T-helper 2 cell treated with Interferon-gamma antibody and Interleukin-4, amounts not matched to agents 100 ng/mL and 5 ng/mL, for 36 hours (primary cell): ENCODE measurements at regions not wholly inside any gene's neighbourhood (a gene's known extent, or its start where the extent isn't known, plus 50 kb on each side); places are given as distances from the start of the nearest gene placed in this dataset.
"Not testable (repeated sequence)": the region's sequence is repeated elsewhere in the genome, so short reads cannot be mapped to it uniquely, and the experiment has no call there.

Experiments
- intact Hi-C: fragments of 100-400 bp; cut with micrococcal nuclease; formaldehyde crosslinking; loops from one replicate; pipeline ENCODE4 v1.15.1; 2023

- intact Hi-C loops = no loop called here
Observed at GRCh38 chr5:90338712-90339372, 70.7 kb downstream of the CETN3 start.

DNA sequence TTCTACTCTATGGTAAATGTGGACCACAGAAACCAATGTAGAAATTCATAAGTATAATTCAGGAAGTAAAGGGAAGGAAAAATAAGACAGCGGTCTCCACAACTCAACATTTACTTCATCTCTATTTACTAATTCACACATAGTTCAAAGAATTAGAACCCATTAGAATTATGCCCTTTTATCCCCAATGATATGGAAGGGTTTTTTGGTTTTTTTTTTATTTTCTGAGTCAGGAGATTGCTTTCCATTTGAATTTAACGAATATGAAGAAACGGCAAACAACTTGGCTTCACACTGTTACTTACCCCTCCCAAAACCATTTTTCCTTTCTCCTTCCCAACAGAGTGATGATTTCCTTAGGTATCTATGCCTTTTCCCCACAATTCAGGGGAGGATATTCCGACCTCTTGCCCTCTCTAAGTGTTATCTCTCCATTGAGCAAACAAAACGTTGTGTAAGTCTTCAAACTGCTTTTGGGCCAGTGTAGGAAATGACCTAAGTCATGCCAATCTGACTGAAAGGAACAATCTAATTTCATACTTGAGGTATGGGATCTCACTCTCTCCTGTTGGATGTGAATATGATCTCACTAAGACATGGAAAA, 72.0 kb downstream of the CETN3 start:
- intact Hi-C loops = no loop called here

DNA sequence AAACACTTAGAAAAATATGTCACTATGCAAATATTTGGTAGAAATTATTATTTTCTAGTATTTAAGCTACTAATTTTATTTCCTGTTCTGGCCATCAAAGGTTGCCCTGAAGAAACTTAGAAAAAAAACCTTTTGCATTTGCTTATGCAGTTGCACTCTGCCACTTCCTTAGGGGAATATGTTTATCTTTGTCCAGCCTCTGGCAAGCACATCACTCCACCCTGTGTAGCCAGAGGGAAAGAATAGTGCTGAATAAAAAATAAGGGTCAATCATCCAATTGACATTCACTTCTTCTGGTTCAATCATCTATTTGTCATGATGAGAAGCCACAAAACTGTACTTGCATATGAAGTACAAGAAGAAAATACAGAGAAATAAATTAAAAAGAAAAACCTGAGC, 72.8 kb downstream of the CETN3 start:
- intact Hi-C loops = no loop called here

DNA sequence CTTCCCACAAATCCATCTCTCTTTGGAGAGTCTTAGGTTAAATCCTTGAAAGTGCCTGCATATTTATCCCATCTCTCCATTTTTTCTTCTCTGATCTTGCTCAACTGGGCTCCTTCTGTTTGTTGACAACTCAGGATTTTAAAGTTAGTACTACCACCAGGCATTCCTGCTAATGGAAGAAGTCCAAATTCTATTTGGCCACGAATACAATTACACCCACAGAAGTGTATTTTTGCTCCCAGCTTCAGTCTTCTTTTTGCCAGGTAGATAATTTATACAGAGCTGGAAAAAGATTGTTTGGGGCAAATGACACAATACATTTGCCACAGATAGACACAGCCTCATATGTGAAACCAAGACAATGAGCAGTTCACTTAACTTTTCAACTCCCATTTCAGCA, 74.8 kb downstream of the CETN3 start:
- intact Hi-C loops = no loop called here

- intact Hi-C loops = no loop called here
Observed at GRCh38 chr5:90329911-90330310, 79.6 kb downstream of the CETN3 start.

- intact Hi-C loops = no loop called here
Observed at GRCh38 chr5:90326995-90327394, 82.6 kb downstream of the CETN3 start.

DNA sequence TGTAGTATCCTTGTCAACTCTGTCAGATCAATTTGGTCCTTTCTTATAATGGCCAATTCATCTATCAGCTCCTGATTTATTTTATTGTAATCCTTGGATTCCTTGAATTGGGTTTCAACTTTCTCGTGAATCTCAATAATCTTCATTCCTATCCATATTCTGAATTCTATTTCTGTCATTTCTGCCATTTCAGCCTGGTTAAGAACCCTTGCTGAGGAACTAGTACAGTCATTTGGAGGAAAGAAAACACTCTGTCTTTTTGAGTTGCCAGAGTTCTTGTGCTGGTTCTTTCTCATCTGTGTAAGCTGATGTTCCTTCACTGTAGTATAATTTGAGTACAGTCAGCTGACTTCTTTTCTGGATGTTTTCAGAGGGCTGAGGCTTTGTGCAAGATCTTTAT, 84.5 kb downstream of the CETN3 start:
- intact Hi-C loops = no loop called here

GRCh38 chr5:90320348-90320747, 89.2 kb downstream of the CETN3 start:
- intact Hi-C loops = not testable (repeated sequence)

DNA sequence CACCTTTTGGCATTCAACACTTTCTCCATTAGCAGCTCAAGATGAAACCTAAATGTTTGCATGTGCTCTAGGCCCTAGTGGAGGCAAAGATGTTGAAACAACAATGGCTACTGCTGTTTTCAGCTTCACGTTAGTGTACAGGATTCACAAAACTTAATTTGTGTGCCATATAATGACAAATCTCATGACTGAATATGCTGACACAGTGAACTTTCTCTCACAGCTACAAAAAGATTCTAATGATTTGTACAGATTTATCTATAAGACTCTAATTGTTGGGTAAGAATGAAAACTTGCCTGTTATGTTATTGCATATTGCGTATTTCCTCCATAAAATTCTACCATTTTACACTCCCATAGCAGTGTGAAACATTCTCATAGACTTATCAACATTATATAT, 97.5 kb downstream of the CETN3 start:
- intact Hi-C loops = no loop called here

GRCh38 chr5:90311401-90311800, 98.2 kb downstream of the CETN3 start:
- intact Hi-C loops = no loop called here

GRCh38 chr5:90308787-90309585, 100.6 kb downstream of the CETN3 start:
- intact Hi-C loops = no loop called here

- intact Hi-C loops = no loop called here
Observed at GRCh38 chr5:90307782-90308181, 101.8 kb downstream of the CETN3 start.

DNA sequence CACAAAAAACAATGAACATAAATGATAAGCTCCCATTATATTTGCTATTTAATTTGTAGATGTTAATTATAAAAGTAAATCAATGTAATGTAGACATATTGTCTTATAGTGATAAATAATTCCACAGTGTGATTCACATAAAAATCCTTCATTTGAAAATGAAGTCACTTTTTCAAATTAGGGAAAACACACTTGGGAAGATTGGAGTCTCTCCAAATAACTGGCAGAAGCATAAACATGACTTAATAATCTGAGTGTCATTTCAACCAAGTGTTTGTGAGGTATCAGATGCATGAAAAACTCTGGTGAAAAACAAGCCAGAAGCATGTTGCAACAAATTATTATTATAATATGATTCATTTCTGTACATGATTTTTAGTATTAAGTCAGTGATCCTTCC, 102.2 kb downstream of the CETN3 start:
- intact Hi-C loops = no loop called here

DNA sequence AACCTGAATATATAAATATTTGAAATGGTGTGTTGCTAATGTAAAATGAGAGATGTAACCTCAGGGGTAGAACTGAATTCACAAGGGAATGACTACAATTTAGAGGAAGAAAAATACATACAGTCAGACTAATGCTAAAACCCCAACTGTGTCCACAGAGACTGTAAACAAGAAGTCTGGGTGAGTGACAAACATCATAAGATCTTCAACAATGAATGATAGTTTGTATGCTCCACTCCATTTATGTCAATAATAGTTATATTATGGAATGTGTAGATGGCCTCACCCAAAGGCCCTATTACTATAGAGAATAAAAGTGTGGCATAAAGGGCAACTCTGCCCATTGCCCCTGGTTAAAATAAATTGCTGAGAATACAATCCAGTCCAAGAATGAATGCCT, 102.9 kb downstream of the CETN3 start:
- intact Hi-C loops = no loop called here

DNA sequence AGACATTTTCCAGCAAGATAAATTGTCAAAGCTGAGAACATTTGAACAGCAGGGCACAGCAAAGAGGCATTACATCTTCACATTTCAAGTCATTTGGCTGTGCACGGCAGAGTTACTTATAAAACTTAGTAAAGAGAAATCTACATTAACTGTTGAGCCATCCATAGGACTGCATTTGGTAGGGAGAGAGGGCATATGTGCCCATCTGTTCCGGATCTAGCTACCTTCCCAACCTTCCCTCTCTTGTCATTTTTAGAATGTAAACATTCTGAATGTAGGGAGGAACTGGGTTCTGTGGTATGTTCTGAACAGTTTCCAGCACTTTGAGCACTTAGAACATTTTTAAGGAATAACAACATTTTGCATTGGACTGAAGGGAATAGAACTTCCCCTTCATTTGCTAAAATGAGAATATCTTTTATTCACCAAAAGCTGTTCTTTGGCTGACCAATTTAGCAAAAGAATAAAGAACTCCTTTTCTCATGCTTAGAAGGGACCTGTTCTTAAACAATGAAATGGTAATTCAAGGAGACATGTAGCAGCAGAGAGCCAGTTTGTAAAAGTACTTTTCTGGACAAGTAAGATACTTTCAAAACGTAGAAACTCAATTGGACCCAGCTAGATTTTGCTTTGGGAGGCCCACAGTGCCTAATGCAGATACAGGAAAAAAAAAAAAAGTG, 104.4 kb downstream of the CETN3 start:
- intact Hi-C loops = no loop called here

GRCh38 chr5:90301248-90301647, 108.3 kb downstream of the CETN3 start:
- intact Hi-C loops = no loop called here

DNA sequence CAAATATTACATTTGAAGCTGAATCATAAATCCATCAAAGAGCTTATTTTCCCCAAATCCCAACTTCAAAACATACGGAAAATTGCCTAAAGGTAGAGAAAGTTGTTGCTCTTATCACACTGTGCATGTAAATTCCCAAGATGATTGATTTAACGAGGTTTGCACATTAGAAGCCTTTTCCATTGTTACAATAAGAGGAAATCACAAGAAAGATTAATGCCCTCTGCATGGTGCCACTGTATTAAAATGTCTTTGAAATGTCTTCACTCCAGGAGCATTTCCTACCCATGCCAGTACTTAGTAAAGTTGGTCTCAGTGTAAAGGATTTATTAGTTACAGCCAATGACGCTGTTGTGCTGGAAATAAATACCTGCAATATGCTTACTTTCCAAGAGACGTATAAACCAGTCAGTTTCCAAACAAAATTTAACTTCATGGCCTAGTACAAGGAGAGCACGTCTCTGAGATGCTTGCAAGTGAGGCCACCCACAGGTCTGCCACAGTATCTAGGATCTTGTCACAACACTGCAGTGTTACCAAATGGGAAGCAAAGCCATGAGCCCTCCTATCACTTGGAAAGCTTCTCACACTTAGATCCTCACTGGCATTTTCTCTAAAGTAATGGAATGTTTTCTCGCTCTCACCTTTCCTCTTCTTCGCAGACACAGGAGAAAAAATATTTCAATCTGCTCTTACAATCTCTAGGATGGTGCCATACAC, 112.4 kb downstream of the CETN3 start:
- intact Hi-C loops = no loop called here

- intact Hi-C loops = no loop called here
Observed at GRCh38 chr5:90294604-90295003, 115.0 kb downstream of the CETN3 start.

DNA sequence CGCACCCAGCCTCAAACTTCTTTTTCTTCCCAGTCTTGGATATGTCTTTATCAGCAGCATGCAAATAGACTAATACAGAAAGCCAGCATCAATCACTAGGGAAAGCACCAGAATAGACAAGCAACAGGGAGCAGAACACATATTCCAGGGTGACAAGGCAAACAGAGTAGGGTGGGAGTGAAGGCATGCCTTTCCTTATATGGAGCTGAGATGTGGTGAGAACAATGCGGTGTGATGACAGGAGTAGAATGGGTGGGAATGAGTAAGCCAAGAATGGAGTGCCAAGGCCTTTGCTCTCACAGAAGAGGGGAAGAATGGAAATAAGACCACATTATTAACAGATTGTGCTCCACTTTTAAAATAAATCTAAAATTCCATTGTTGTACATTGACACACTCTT, 115.6 kb downstream of the CETN3 start:
- intact Hi-C loops = no loop called here

- intact Hi-C loops = no loop called here
Observed at GRCh38 chr5:90290648-90291047, 118.9 kb downstream of the CETN3 start.

DNA sequence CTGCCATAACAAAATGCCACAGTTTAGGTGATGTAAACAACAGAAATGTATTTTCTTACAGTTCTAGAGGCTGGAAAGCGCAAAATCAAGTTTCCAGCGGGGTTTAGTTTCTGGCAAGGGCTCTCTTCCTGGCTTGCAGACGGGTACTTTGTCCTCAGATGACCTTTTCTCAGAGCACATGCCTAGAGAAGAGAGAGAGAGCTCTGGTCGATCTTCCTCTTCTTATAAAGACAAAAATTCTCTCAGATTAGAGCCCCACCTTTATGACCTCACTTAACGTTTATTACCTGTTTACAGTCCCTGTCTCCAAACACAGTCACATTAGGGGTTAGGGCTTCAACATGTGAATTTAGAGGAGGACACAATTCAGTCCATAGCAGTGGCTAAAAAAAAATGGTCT, 119.7 kb downstream of the CETN3 start:
- intact Hi-C loops = no loop called here
